ENCODE measurements at regions not wholly inside any gene's neighbourhood (a gene's known extent, or its start where the extent isn't known, plus 50 kb on each side); places are given as distances from the start of the nearest gene placed in this dataset.
"Not testable (repeated sequence)": the region's sequence is repeated elsewhere in the genome, so short reads cannot be mapped to it uniquely, and the experiment has no call there.

- no peak for DNase-seq (ENCODE audit: low read depth in 2 of 2)
These were observed 362.2 kb downstream of the SMARCA1 start for GRCh38 chrX:129161108-129161507.

GRCh38 chrX:129158505-129158904 is 364.8 kb downstream of the SMARCA1 start:
- no peak for DNase-seq (ENCODE audit: low read depth in 2 of 2)

- DNase-seq (ENCODE audit: low read depth in 2 of 2): no peak
These were observed 377.4 kb downstream of the SMARCA1 start for GRCh38 chrX:129145840-129146272.

GRCh38 chrX:129145385-129145784 is 377.9 kb downstream of the SMARCA1 start:
- no peak for DNase-seq (ENCODE audit: low read depth in 2 of 2)

GRCh38 chrX:129144172-129145038 is 378.9 kb downstream of the SMARCA1 start:
- DNase-seq (ENCODE audit: low read depth in 2 of 2): no peak

GRCh38 chrX:129139837-129140598 is 383.3 kb downstream of the SMARCA1 start:
- no peak for DNase-seq (ENCODE audit: low read depth in 2 of 2)

GRCh38 chrX:129125122-129125914 is 398.0 kb downstream of the SMARCA1 start:
- DNase-seq (ENCODE audit: low read depth in 2 of 2): no peak

GRCh38 chrX:129123795-129124194 is 399.5 kb downstream of the SMARCA1 start:
- DNase-seq (ENCODE audit: low read depth in 2 of 2): no peak

GRCh38 chrX:129116676-129117470 is 406.4 kb downstream of the SMARCA1 start:
- DNase-seq (ENCODE audit: low read depth in 2 of 2): no peak

GRCh38 chrX:129115935-129116334 is 407.4 kb downstream of the SMARCA1 start:
- no peak for DNase-seq (ENCODE audit: low read depth in 2 of 2)

- DNase-seq (ENCODE audit: low read depth in 2 of 2): no peak
These were observed 408.2 kb downstream of the SMARCA1 start for GRCh38 chrX:129115104-129115503.

GRCh38 chrX:129111081-129111798 is 412.1 kb downstream of the SMARCA1 start:
- DNase-seq (ENCODE audit: low read depth in 2 of 2): no peak

GRCh38 chrX:129108936-129109335 is 414.4 kb downstream of the SMARCA1 start:
- DNase-seq (ENCODE audit: low read depth in 2 of 2): no peak

- DNase-seq (ENCODE audit: low read depth in 2 of 2): no peak
These were observed 424.1 kb downstream of the SMARCA1 start for GRCh38 chrX:129099207-129099606.

- DNase-seq (ENCODE audit: low read depth in 2 of 2): no peak
These were observed 425.6 kb downstream of the SMARCA1 start for GRCh38 chrX:129097668-129098067.

GRCh38 chrX:129093706-129094105 is 429.6 kb downstream of the SMARCA1 start:
- no peak for DNase-seq (ENCODE audit: low read depth in 2 of 2)

- no peak for DNase-seq (ENCODE audit: low read depth in 2 of 2)
These were observed 430.5 kb downstream of the SMARCA1 start for GRCh38 chrX:129092757-129093156.

- DNase-seq (ENCODE audit: low read depth in 2 of 2): no peak
These were observed 431.0 kb downstream of the SMARCA1 start for GRCh38 chrX:129092242-129092641.

- no peak for DNase-seq (ENCODE audit: low read depth in 2 of 2)
These were observed 432.2 kb downstream of the SMARCA1 start for GRCh38 chrX:129091097-129091496.

- no peak for DNase-seq (ENCODE audit: low read depth in 2 of 2)
These were observed 436.5 kb downstream of the SMARCA1 start for GRCh38 chrX:129086802-129087201.

GRCh38 chrX:129084291-129084690 is 439.0 kb downstream of the SMARCA1 start:
- DNase-seq (ENCODE audit: low read depth in 2 of 2): not testable (repeated sequence)
